ENCODE measurements at regions not wholly inside any gene's neighbourhood (a gene's known extent, or its start where the extent isn't known, plus 50 kb on each side); places are given as distances from the start of the nearest gene placed in this dataset.

- BruUV-seq (replicated peaks): no TSS peak
- dilution Hi-C loops (cut with HindIII; ENCODE audit: low sequenced_read_pairs, unreplicated experiment) (no loop called here), in situ Hi-C loops (cut with MboI; ENCODE audit: low sequenced_read_pairs) (no loop called here), intact Hi-C loops (cut with micrococcal nuclease) (no loop called here)
- CTCF ChIA-PET: interaction anchor here (1.0 to 1.3 kb wide), 2 partner anchors 24 to 217 kb away, joined by 4 read pairs; no protein-coding TSS in a partner anchor
- DNase-seq (no peak), ATAC-seq (ENCODE audit: low read depth) (no peak)
- H4K91ac ChIP-seq (ENCODE audit: insufficient read depth, low read depth, low read length): no peak overlapping the region
- H2BK20ac ChIP-seq (ENCODE audit: low read depth, low read length): no peak overlapping the region
- H4K8ac ChIP-seq (ENCODE audit: low read depth in 2 of 2, low read length in 2 of 2): no peak overlapping the region
- H3K4ac ChIP-seq (ENCODE audit: low read depth, low read length): no peak overlapping the region
- WGBS, 2 experiments (ENCODE audit: extremely low coverage in 2 of 2, insufficient read length in 1 of 2): no CpG with 5 or more reads among the region's 1 CpG
- no peaks in the 10 kb centered on the region for H3K27me3 ChIP-seq (ENCODE audit: control insufficient read depth, insufficient read depth, low read length)
- no peaks in the 10 kb centered on the region for H3K79me1 ChIP-seq (ENCODE audit: low read depth in 1 of 2, low read length in 2 of 2)
- H3K36me3 ChIP-seq (ENCODE audit: control insufficient read depth, insufficient read depth, low read length): no peaks in the 10 kb centered on the region
- H3K9ac ChIP-seq (ENCODE audit: low read depth, low read length): no peak overlapping the region
- H2AFZ ChIP-seq (replicated peaks; ENCODE audit: low read length, poor library complexity): no peak overlapping the region
- no peak overlapping the region for H3K4me3 ChIP-seq (ENCODE audit: insufficient read depth, low read depth, low read length)
- H2BK120ac ChIP-seq (ENCODE audit: low read depth, low read length): no peak overlapping the region
- POLR2A ChIA-PET (ENCODE audit: unreplicated experiment): no interaction called here
- no peak overlapping the region for H2AK5ac ChIP-seq (ENCODE audit: low read depth, low read length)
- no peak overlapping the region for H2AK9ac ChIP-seq (replicated peaks; ENCODE audit: low read depth, low read length, poor library complexity)
- no peaks in the 10 kb centered on the region for H3K9me3 ChIP-seq (ENCODE audit: control insufficient read depth, insufficient read depth, low read length)
- H3K9me1 ChIP-seq (ENCODE audit: insufficient read depth, low read length): 0 out of 2 replicates have a peak, but pooled peaks cover 10% of the 10 kb centered on the region
- H4K5ac ChIP-seq (ENCODE audit: low read depth, low read length): no peak overlapping the region
- no peak overlapping the region for H3K56ac ChIP-seq (ENCODE audit: extremely low read depth, insufficient read depth, low read length)
- no peaks in the 10 kb centered on the region for H4K20me1 ChIP-seq (ENCODE audit: insufficient read depth, low read length)
- no peak overlapping the region for H3K14ac ChIP-seq (replicated peaks; ENCODE audit: low read depth, low read length)
- TF ChIP-seq CHD1 (IDR thresholded peaks at IDR 0.05; ENCODE audit: low read depth, low read length) (no peak), MAZ (IDR thresholded peaks at IDR 0.05; ENCODE audit: borderline replicate concordance, low read depth, low read length) (no peak), CTCF (conservative IDR thresholded peaks at IDR 0.05; ENCODE audit: low read depth, low read length) (no peak)
- H3K4me1 ChIP-seq (ENCODE audit: control insufficient read depth, insufficient read depth, low read length): peaks cover 9% of the 10 kb centered on the region
- H3K18ac ChIP-seq (ENCODE audit: low read depth, low read length): no peak overlapping the region
- H3K27ac ChIP-seq (ENCODE audit: insufficient read depth, low read length): no peak overlapping the region
- no peak overlapping the region for H2BK15ac ChIP-seq (ENCODE audit: low read depth, low read length)
- no peak overlapping the region for H2BK5ac ChIP-seq (ENCODE audit: low read depth, low read length, poor library complexity, severe bottlenecking)
- H3K23ac ChIP-seq (ENCODE audit: low read depth, low read length): no peak overlapping the region
- no peak overlapping the region for H3K4me2 ChIP-seq (ENCODE audit: low read depth, low read length)
Measured at GRCh38 chr7:25037325-25037724, 57.3 kb upstream of the OSBPL3 start.
